ENCODE measurements at regions not wholly inside any gene's neighbourhood (a gene's known extent, or its start where the extent isn't known, plus 50 kb on each side); places are given as distances from the start of the nearest gene placed in this dataset.

- no peak for DNase-seq (ENCODE audit: low spot score)
- TF ChIP-seq, protein P1, sequence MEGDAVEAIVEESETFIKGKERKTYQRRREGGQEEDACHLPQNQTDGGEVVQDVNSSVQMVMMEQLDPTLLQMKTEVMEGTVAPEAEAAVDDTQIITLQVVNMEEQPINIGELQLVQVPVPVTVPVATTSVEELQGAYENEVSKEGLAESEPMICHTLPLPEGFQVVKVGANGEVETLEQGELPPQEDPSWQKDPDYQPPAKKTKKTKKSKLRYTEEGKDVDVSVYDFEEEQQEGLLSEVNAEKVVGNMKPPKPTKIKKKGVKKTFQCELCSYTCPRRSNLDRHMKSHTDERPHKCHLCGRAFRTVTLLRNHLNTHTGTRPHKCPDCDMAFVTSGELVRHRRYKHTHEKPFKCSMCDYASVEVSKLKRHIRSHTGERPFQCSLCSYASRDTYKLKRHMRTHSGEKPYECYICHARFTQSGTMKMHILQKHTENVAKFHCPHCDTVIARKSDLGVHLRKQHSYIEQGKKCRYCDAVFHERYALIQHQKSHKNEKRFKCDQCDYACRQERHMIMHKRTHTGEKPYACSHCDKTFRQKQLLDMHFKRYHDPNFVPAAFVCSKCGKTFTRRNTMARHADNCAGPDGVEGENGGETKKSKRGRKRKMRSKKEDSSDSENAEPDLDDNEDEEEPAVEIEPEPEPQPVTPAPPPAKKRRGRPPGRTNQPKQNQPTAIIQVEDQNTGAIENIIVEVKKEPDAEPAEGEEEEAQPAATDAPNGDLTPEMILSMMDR (IDR thresholded peaks at IDR 0.05): no peak
- Histone ChIP-seq H3K27ac (no peak overlapping the region), H3K4me3 (no peak overlapping the region)
These were observed 1173.6 kb downstream of the KCNT2 start for GRCh38 chr1:195434566-195435203.

DNA sequence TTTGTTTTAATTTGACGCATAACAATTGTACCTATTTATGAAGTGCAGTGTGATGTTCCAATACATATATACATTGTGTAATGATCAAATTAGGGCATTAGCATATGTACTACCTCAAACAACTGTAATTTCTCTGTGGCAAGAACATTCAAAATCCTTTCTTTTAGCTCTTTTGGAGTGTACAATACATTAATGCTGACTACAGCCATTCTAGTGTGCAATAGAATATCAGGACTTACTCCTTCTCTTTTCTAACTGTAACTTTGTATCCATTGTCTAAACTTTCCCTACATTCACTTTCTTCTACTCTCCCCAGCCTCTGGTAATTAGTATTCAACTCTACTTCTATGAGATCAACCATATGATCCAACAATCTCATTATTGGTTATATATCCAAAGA, 1177.4 kb downstream of the KCNT2 start:
- TF ChIP-seq, protein P1 (IDR thresholded peaks at IDR 0.05): no peak
- no peak for DNase-seq (ENCODE audit: low spot score)
- Histone ChIP-seq H3K27ac (no peak overlapping the region), H3K4me3 (no peak overlapping the region)

DNA sequence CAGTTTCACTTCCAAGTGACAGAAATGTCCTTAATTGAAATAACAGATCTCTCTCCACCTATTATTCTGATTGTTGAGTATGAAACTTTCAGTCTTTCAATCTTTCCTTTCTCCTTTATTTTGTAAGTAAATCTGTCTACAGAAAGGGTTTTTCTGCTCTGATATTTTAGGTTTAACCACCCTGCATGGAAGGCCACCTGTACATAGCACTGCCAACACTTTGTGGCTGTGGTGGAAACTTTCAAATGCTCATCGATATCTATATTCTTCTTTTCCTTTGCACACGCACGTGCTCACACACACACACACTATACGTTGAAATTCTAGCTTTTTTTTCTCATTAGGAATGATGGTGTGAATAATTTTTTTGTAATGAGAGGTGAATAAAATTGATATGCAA, 1179.3 kb downstream of the KCNT2 start:
- H3K27ac ChIP-seq: no peak overlapping the region
- TF ChIP-seq, protein P1 (IDR thresholded peaks at IDR 0.05): no peak
- no peak for DNase-seq (ENCODE audit: low spot score)
- no peak overlapping the region for H3K4me3 ChIP-seq

GRCh38 chr1:195415584-195415983, 1192.7 kb downstream of the KCNT2 start:
- TF ChIP-seq, protein P1 (IDR thresholded peaks at IDR 0.05): no peak
- Histone ChIP-seq H3K4me3 (no peak overlapping the region), H3K27ac (no peak overlapping the region)
- no peak for DNase-seq (ENCODE audit: low spot score)

DNA sequence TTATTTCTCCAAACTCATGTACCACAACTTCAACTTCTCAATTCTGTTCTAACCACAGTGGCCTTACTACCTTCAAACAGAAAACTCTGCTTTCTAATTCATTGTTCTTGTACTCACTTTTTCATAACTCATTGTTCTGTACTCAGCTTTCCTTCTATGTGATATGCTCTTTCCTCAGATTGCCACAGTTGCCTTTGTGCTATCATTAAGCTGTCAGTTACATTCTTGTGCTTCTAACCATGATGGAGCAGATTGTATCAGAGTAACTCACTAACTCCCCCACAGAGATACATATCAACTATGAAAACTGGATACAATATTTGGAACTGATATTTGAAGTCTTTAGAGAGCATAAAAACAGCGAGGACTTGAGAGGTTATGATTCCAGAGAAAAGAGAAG, 1213.7 kb downstream of the KCNT2 start:
- no peak for DNase-seq (ENCODE audit: low spot score)
- no peak overlapping the region for H3K4me3 ChIP-seq
- H3K27ac ChIP-seq: no peak overlapping the region
- TF ChIP-seq, protein P1 (IDR thresholded peaks at IDR 0.05): no peak

DNA sequence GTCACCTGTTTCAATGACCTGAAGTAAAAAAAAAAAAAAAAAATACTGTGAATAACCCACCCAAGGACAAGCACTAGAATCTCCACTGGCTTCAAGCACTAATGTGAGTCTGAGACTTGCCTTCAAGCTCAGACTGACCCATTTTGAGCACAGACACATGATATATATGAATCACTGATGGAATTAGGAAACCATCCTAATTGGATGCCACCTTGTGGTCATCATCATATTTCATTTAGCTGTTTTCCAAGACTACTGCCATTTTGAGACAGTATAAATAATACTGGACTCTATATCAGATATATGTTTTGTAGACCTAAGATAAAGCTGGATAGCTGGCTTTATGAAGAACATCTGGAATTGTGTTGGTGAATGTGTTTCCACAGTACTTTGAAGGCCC, 1232.0 kb downstream of the KCNT2 start:
- H3K27ac ChIP-seq: no peak overlapping the region
- no peak for DNase-seq (ENCODE audit: low spot score)
- H3K4me3 ChIP-seq: no peak overlapping the region
- TF ChIP-seq, protein P1 (IDR thresholded peaks at IDR 0.05): no peak

GRCh38 chr1:195373856-195374255, 1234.4 kb downstream of the KCNT2 start:
- Histone ChIP-seq H3K4me3 (no peak overlapping the region), H3K27ac (no peak overlapping the region)
- DNase-seq (ENCODE audit: low spot score): no peak
- TF ChIP-seq, protein P1 (IDR thresholded peaks at IDR 0.05): no peak
